NCI-H2081 treated with DMSO at 0.1 percent for 48 hours (cell line): ENCODE measurements at regions not wholly inside any gene's neighbourhood (a gene's known extent, or its start where the extent isn't known, plus 50 kb on each side); places are given as distances from the start of the nearest gene placed in this dataset.
A peak's percentile ranks its signal among the peaks of the same experiment; 100 is the strongest.
"Not testable (repeated sequence)": the region's sequence is repeated elsewhere in the genome, so short reads cannot be mapped to it uniquely, and the experiment has no call there.

Source experiments
- DNase-seq: peaks from one replicate; lab custom pipeline; 2025; lab: John Stamatoyannopoulos, UW

- no peak for DNase-seq
These were observed 238.5 kb upstream of the ZNF385D start for GRCh38 chr3:21989341-21990042.

GRCh38 chr3:21991061-21991460, 240.1 kb upstream of the ZNF385D start:
- DNase-seq, result no peak

- no peak for DNase-seq
These were observed 244.1 kb upstream of the ZNF385D start for GRCh38 chr3:21995079-21995607.

- DNase-seq, result no peak
These were observed 256.4 kb upstream of the ZNF385D start for GRCh38 chr3:22007368-22007767.

- DNase-seq, result no peak
These were observed 260.0 kb upstream of the ZNF385D start for GRCh38 chr3:22010997-22011396.

- DNase-seq, result no peak
These were observed 261.5 kb upstream of the ZNF385D start for GRCh38 chr3:22012471-22012870.

GRCh38 chr3:22013641-22014040, 262.6 kb upstream of the ZNF385D start:
- DNase-seq, result no peak

- DNase-seq, result no peak
These were observed 265.2 kb upstream of the ZNF385D start for GRCh38 chr3:22016197-22016596.

GRCh38 chr3:22024638-22025037, 273.6 kb upstream of the ZNF385D start:
- not testable (repeated sequence) for DNase-seq

- DNase-seq, result no peak
These were observed 278.5 kb upstream of the ZNF385D start for GRCh38 chr3:22029480-22029879.

GRCh38 chr3:22039161-22039560, 288.2 kb upstream of the ZNF385D start:
- DNase-seq, result no peak

- DNase-seq, result no peak
These were observed 289.1 kb upstream of the ZNF385D start for GRCh38 chr3:22040150-22040549.

- DNase-seq, result peak; percentile 32
These were observed 294.9 kb upstream of the ZNF385D start for GRCh38 chr3:22045882-22046281.

- DNase-seq, result no peak
These were observed 312.5 kb upstream of the ZNF385D start for GRCh38 chr3:22063500-22063899.

- no peak for DNase-seq
These were observed 317.6 kb upstream of the ZNF385D start for GRCh38 chr3:22068619-22069018.

GRCh38 chr3:22088204-22088603, 337.2 kb upstream of the ZNF385D start:
- no peak for DNase-seq

- DNase-seq, result no peak
These were observed 338.3 kb upstream of the ZNF385D start for GRCh38 chr3:22089284-22089683.

GRCh38 chr3:22091329-22091728, 340.3 kb upstream of the ZNF385D start:
- DNase-seq, result no peak

- no peak for DNase-seq
These were observed 347.0 kb upstream of the ZNF385D start for GRCh38 chr3:22098021-22098420.

GRCh38 chr3:22101351-22101750, 350.3 kb upstream of the ZNF385D start:
- no peak for DNase-seq

- no peak for DNase-seq
These were observed 350.8 kb upstream of the ZNF385D start for GRCh38 chr3:22101811-22102210.

GRCh38 chr3:22103423-22103822, 352.4 kb upstream of the ZNF385D start:
- no peak for DNase-seq

GRCh38 chr3:22106213-22106896, 355.3 kb upstream of the ZNF385D start:
- no peak for DNase-seq

GRCh38 chr3:22111226-22111625, 360.2 kb upstream of the ZNF385D start:
- no peak for DNase-seq
